GM18868 (cell line): ENCODE measurements at regions not wholly inside any gene's neighbourhood (a gene's known extent, or its start where the extent isn't known, plus 50 kb on each side); places are given as distances from the start of the nearest gene placed in this dataset.
A peak's percentile ranks its signal among the peaks of the same experiment; 100 is the strongest.

ENCODE experiments used
- ATAC-seq: cut with Tn5 transposase; IDR thresholded peaks from one replicate; pipeline ENCODE4 v1.9.1; 2021; ENCODE audit warnings: mild to moderate bottlenecking, moderate library complexity; ENCODE audit not compliant: unreplicated experiment

DNA sequence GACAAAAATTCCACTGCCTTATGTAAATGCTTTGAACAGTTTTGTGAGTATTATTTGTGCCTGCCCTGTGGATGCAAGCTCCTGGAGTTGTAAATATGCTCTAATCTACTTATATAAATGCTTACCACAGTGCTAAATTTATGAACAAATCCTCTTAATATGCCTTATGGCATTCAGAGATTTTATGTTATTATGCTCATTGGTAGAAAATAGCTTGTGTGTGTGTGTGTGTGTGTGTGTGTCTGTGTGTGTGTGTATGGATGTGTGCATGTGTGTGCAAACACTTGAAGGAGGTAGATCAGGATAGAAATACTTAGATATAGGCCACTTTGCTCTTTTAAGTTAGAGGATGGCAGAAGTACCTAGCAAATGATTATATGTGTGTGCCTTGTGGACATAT is 253.9 kb downstream of the TAF11L14 start:
- no peak for ATAC-seq

DNA sequence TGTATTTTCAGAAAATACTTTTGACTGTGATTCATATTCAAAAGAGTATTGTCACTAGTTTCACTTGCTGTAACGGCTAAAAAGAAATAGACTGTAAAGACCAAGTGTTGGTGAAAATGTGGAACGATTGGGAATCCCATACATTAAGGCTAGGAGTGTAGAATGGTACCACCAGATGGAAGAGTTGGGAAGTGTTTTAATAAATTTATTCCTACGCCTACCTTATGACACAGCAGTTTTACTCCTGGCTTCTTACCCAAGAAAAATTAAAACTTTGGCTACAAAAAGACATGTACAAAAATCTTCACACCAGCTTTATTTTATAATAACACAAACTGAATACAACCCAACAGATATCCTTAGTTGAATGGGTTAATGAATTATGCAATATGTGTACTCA is 256.2 kb downstream of the TAF11L14 start:
- no peak for ATAC-seq

DNA sequence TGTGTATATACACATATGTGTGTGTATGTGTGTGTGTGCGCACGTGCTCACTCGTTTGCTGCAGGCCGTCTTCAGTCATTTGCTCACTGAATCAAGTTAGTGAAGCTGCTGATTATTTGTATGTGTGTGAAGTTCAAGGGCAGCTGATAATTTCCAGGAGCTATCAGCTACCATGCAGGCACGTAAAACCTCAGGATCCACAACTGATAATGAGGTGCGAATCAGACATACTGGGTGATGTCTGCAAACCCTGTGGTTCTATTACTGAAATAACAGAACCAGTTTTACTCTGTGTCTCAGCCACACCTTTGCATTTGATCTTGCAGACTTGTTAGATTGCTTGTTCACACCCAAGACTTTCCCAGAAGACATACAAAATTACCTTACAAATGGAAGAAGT is 257.6 kb downstream of the TAF11L14 start:
- no peak for ATAC-seq

DNA sequence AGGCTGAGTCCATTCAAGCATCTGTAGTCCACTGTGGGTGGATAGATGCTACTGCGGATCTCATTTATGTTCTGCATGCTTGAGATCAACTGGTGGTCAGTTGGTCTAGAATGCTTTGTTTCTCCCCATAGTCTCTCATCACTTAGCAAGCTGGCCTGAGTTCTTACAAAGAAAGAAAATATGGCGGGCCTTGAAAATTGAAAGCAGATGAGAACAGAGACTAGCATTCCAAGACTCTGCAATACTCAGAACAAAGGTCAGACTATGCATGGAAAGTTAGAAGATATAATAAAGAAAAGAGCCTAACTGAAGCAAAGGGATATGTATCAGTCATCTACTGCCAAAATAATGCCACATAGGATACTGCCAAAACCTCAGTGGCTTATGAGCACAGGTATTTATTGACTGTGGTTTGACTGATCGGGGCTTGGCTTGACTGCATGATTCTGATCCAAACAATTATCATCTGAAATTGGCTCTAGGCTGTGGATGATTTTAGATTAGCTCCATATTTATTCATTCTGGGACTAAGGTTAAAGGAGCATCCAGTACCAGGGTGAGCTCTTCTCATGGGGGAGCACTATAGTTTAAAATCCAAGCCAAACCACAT is 258.9 kb downstream of the TAF11L14 start:
- ATAC-seq: no peak

DNA sequence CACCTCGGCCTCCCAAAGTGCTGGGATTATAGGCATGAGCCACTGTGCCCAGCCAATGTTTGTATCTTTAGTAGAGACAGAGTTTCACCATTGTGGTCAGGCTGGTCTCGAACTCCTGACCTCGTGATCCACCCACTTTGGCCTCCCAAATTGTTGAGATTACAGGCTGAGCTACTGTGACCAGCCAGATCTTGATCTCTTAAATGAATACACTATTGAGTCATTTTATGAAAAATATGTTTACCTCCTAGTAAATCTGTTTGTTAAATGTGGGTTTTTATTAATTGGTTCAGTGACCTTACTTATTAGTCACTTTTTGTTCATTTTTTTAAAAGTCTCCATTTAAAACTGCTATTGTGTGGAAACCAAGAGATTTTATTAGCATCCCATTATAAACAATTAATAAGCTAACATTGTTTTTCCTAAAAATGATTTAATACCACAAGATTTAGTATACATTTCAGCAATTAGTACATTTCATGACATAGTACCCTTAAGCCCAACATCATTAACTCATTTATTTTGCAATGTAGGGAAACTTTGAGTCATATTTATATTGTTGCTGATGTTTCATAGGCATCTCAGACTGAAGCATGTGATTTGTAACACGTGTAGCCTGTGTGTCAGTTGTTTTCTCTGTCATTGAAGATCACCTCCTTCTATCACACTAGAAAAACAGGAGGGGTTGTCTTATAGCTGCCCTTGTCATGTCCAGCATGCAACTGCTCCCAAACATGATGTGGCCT is 261.2 kb downstream of the TAF11L14 start:
- no peak for ATAC-seq

DNA sequence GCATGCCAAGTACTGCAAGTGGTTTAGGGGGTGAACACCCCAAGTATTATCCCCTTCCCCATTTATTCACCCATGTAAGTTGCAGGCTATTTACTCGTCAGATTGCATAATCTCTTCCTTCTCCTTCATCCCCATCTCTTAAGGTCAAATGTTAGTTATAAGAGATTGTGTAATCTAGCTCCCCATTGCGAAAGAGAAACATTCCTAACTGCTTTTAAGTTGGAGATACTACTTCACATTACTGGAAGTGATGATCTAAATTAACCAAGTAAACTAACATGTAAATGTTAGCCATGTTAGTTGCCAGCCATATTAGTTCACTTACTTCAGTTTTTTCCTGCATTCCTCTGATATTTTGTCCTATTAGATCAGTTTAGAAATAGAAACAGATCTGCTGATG is 262.3 kb downstream of the TAF11L14 start:
- no peak for ATAC-seq

DNA sequence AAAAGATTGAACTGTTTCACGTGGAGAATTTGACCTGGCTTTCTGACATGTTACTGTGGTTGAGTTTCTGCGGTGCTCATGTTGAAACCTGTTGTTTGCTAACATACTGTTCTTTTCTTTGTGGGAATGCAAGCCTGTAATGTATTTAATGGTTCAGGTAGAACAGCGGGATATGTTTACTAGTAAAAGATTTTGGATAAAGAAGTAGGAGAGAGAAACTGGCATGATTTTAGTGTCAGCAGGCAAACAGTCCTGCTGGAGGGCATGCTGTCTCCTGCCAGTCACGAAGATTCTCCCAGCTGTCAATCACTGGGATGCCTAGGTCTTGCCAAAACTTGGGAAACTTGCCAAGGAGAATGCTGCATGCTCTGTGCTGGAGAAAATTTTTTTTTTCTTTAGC is 263.5 kb downstream of the TAF11L14 start:
- ATAC-seq: no peak

DNA sequence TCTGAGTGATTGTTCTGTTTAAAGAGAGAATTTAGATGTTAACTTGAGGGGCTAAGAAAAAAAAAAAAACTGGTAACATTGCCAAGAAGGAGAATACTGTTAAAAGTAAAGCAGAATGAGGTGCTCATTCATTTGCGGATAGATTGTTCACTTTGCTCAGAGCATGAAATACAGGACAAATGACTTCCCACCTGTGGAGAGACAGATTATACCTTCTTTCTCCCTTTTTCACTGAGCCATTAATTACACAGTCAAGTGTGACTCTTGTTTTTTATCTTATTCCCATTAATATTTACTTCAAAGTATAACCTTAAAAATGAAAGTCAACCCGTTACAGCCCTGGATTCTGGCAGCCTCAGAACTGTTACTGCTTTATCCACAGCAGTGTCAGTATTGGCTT is 264.5 kb downstream of the TAF11L14 start:
- ATAC-seq: no peak

DNA sequence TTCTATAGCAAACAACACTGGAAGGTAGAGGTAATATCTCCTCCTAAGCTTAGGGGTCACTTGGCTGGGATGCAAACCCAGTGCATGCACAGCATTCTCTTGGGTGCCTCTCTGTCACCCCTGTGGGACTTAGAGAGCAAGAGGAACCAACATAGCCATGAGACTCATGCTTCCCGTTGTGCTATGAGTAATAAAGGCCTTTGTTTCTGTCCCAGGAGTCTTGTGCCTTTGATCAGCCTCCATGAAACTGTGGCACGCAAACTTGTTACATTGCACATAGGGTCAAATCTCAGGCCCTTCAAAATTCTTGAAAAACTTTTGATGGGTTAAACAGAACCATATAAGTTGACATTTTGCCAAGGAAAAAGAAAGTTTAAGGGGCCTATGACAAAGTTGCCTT is 272.8 kb downstream of the TAF11L14 start:
- peak; percentile 85 for ATAC-seq

DNA sequence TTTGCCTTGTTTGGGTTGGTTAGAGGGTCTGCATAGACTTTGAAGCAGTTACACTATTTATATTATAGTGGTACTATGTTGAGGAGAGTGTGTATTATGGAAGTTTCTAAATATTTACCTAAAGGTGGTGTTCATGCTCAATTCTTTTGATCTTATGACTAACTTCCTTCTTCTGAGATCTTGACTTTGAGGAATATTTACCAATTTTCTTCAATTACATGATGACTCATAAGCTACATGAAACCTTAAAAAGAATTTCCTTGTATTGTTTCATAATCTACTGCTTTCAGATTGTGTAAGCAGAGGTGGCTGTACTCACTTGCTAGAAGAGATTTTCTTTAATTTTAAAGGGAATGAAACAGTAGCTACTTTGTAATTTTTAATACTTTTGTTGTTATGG is 276.1 kb downstream of the TAF11L14 start:
- peak; percentile 51 for ATAC-seq

DNA sequence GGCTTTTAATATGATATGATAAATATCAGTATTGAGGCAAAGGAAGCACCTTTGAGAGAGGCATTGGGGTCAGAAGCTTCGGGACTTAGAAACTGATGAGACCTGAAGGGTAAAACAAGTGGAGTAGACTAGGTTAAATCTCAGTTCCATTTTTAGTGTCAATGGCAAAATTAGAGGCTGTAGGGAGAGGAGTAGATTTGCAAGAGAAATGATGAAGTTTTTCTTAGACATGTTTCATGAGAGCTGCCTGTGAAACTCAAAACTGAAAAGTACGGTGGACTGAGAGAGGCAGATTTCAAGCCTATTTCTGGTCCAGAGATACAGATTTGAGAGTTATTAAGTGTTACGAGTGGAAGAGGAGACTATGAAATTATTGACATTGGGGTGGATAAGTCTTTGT is 278.5 kb downstream of the TAF11L14 start:
- ATAC-seq: no peak

DNA sequence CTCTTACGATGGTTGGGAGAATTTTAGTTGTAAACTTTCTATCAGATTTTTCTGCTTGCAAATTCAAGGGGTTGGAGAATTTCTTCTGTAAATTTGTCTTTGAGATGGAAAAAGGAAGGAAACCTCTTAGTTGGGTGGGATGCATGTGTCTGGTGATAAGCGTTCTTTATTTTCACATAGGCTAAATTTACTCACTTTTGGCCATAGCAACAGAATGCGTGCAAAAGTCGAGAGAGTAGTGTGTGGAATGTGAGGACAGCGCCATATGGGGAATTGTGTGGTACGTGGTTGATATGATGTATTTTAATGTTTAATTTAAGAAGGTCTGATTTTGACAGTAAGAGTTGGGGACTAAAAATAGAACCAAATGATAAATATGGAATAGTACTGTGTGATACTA is 282.2 kb downstream of the TAF11L14 start:
- no peak for ATAC-seq

DNA sequence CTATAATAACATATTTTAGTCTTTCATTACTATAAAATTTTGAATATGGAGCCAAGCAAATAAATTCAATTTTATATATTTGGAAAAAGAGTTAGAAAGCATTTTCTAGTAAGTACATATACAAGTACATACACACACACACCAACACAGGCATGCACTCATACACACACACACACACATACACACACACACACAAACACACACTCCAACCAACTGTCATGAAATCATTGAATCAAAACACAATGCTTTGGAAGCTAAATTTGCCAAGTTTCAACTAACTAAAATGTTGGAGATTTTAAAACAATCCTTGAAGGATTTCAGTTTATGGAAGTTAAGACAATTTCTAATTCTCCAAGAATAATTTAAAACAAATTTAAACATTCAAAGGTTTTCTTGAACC is 283.2 kb downstream of the TAF11L14 start:
- no peak for ATAC-seq

DNA sequence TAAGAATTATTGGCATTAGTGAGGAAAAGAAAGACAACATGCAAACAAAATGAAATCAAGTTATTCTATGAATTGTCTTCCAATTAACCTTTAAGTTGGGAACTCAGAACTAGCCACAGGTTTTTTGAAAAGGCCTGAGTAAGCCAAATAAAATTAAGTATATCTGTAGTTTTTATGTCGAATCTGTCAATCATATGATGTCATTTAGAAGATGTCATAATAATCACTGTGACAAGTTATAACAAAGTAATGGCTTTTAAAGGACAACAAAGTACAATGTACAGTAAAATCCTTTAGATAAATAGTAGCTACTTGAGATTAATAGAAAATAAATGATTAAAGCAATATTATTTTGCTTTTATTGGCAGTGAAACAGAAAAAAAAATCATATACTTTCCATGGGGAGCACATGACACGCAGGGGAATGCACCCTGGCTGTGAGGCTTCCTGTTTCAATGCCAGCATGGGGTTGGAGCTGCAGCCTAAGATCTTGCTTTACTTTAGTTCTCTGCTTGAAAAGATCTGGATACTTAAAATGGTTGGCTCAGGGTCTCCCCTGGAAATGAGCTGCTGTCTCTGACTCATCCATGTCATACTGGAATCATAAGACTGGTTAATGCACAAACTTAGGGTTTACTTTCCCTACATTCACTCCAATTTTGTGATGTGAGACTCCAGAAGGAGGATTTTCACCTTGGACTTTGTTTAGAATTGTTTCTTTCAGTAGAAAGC is 284.3 kb downstream of the TAF11L14 start:
- ATAC-seq: peak; percentile 56

DNA sequence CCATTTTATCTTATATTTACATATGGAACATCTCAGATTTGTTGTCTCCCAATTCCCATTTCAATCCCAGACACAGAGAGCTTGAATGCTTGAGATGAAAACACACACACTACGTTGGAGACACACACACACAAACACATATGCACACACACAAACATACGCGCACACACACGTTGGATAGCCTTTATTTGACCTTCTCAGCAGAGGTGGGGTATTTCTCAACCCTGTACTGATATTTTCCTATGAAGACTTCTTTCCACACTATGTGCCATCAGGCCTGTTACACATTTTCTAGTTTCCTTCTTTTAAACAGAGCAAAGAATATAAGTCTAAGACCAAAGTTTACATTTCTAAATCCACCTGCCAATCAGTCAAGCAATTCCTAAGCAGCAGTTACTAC is 291.0 kb downstream of the TAF11L14 start:
- no peak for ATAC-seq

DNA sequence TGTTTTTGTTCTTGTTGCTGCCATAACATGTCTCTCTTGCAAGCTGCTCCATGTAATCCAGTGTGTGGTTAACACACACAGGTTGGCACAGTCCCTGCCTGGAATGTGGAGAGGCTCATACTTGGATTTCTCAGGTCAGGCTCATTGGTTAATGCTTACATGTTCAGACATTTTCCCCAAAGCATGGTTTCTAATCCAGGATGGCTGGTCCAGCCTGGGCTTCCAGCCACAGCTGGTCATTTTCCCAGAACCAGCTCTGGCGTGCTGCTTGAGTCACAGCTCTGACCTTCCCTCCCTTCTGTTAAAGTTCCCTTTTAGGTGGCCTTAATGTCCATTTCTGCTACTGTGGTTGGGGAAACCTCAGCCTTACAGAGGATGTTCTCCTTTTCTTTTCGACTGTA is 294.3 kb downstream of the TAF11L14 start:
- no peak for ATAC-seq

DNA sequence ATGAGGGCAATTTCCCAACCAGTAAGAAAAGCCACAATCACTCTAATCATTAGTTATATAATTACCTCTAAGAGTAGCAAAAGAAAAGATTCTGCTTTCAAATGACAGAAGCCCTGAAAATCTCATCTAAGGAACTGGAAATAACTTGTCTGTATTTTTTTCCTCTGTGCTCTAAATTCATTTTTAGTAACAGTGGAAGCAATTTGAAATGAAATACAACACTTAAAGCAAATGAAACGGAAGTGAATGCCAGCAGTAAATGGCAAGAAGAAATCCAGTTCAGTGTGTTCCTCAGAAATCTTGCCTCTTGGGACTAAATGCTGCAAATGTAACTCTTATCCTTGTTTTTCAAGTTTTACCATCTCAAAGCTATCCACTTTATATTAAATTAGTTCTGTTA is 294.9 kb downstream of the TAF11L14 start:
- ATAC-seq: no peak

DNA sequence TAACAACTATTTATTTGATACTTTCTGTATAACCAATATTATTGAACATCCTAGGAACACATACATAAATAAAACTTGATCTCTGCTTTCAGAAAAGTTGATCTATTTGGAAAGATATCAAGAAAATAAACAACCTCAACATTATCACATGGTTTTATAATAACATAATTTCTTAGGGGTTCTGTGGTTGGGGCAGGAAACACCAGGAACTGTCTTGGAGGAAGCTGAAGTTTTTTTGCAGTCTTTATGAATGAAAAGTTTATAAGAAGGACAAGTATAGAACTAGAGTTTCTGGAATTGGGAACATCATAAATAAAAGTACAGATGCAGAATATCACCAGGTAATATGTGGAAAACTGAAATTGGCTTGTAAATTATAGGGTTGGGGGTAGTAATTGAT is 296.1 kb downstream of the TAF11L14 start:
- no peak for ATAC-seq

DNA sequence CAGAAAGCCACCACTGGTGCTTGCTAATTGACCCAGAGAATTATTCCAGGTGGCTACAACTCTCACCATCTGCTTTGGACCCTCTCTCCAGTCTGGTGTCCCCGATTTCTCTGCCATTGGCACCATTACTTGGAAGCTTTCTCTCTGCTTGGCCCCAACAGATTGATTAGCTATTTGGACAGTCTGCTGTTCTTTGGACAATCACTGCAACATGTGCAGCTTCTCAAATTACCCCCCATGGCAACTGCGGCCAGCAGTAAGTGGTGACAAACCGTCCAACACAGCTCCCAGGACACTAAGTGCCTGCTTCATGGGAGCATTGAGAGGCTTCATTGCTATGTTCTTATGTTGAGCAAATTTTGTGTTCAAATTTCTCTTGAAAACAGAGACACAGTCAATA is 309.8 kb downstream of the TAF11L14 start:
- no peak for ATAC-seq

DNA sequence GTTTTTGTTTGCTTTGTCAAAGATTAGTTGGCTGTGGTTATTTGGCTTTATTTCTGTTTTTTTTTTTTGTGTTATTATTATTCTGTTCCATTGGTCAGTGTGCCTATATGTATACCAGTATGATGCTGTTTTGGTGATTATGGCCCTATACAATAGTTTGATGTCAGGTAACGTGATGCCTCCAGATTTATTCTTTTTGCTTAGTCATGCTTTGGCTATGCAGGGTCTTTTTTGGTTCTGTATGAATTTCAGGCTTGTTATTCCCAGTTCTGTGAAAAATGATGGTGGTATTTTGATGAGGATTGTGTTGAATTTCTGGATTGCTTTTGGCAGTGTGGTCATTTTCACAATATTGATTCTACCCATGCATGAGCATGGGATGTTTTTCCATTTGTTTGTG is 312.8 kb downstream of the TAF11L14 start:
- no peak for ATAC-seq

DNA sequence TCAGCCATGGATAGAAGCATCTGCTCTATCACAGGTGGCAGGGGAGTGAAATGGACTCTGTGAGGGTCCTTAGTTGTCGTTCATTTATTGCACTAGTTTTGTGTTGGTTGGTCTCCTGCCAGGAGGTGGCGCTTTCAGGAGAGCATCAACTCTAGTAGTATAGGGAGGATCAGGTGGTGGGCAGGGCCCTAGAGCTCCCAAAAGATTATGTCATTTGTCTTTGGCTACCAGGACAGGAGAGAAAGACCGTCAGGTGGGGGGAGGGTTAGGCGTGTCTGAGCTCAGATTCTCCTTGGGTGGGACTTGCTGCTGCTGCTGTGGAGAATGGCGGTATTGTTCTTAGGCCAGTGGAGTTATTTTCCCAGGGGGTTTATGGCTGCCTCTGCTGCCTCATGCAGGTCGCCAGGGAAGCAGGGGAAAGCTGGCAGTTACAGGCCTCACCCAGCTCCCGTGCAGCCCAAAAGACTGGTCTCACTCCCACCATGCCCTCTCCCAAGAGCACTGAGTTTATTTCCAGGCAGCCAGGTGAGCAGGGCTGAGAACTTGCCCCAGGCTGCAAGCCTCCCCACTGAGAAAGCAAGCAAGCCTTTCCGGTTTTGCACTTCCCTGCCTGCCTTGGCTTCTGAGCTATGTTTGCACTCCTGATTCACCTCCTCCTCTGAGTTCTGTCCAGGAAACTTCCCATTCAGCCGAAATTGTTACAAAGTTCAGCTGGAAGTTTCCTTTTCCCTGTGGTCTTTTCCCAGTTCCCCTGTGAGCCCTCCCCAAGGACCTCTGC is 317.3 kb downstream of the TAF11L14 start:
- no peak for ATAC-seq
